ENCODE measurements at regions not wholly inside any gene's neighbourhood (a gene's known extent, or its start where the extent isn't known, plus 50 kb on each side); places are given as distances from the start of the nearest gene placed in this dataset.

DNA sequence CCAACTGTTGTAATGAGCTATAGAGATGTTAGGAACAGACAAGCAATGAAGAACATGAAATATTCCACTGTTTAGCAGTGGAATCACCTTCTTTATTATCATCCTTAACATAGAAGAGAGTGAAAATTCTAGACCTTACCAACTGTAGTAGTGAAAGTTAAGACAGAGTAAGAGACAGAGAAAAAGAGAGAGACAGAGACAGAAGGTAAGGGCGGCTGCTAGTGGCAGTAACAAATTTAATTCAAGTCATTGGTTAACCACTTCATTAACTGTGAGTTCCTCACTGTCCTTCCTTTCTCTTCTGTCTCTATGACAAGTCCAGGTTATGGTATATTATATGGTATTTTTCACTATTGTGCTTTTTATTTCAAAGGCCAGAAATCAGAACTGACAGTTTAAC is 355.7 kb upstream of the ESRRG start:
- no peak for TF ChIP-seq EZH2 (IDR thresholded peaks at IDR 0.05; ENCODE audit: borderline replicate concordance, low read depth, low read length)
- TF ChIP-seq, protein P1, sequence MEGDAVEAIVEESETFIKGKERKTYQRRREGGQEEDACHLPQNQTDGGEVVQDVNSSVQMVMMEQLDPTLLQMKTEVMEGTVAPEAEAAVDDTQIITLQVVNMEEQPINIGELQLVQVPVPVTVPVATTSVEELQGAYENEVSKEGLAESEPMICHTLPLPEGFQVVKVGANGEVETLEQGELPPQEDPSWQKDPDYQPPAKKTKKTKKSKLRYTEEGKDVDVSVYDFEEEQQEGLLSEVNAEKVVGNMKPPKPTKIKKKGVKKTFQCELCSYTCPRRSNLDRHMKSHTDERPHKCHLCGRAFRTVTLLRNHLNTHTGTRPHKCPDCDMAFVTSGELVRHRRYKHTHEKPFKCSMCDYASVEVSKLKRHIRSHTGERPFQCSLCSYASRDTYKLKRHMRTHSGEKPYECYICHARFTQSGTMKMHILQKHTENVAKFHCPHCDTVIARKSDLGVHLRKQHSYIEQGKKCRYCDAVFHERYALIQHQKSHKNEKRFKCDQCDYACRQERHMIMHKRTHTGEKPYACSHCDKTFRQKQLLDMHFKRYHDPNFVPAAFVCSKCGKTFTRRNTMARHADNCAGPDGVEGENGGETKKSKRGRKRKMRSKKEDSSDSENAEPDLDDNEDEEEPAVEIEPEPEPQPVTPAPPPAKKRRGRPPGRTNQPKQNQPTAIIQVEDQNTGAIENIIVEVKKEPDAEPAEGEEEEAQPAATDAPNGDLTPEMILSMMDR (IDR thresholded peaks at IDR 0.05 in 2 of 3, conservative IDR thresholded peaks at IDR 0.05 in 1 of 3; ENCODE audit: insufficient read depth in 2 of 3, low read depth in 1 of 3, low read length in 3 of 3): no peak
- TF ChIP-seq FOSL1 (tag; conservative IDR thresholded peaks at IDR 0.05): no peak
- TF ChIP-seq TAF7 (tag; IDR thresholded peaks at IDR 0.05): no peak
- TF ChIP-seq DPF2 (IDR thresholded peaks at IDR 0.05): no peak
- no peak for TF ChIP-seq GABPB1 (CRISPR knock-in tag; IDR thresholded peaks at IDR 0.05)
- no peak for TF ChIP-seq CHD4 (IDR thresholded peaks at IDR 0.05; ENCODE audit: insufficient read depth, insufficient replicate concordance, low read depth, low read length, poor library complexity, severe bottlenecking)
- TF ChIP-seq MAFK (IDR thresholded peaks at IDR 0.05; ENCODE audit: low read length): no peak
- TF ChIP-seq HNRNPUL1 (IDR thresholded peaks at IDR 0.05; ENCODE audit: low read length): no peak
- TF ChIP-seq POLR2A (conservative IDR thresholded peaks at IDR 0.05): no peak
